Gastroesophageal sphincter (tissue), 3 donors: ENCODE measurements at regions not wholly inside any gene's neighbourhood (a gene's known extent, or its start where the extent isn't known, plus 50 kb on each side); places are given as distances from the start of the nearest gene placed in this dataset.

ENCODE experiments used
- POLR2A ChIP-seq, 2 donors: fragments of 450-650 bp; IDR thresholded peaks; one replicate each; pipeline ENCODE4 v1.6.1; 2017; ENCODE audit warnings: antibody characterized with exemption in 2 of 2, mild to moderate bottlenecking in 2 of 2, moderate library complexity in 1 of 2
- POLR2AphosphoS5 ChIP-seq: sonication (generic); formaldehyde crosslinking; IDR thresholded peaks from one replicate; pipeline ENCODE4 v1.6.1; 2017; ENCODE audit warnings: antibody characterized with exemption
- TF ChIP-seq, protein P1 (sequence below), 4 experiments: fragments of 200-600 bp in 2 of 4; fragments of 450-650 bp in 2 of 4; sonication (generic) in 1 of 4; IDR thresholded peaks; one replicate each; pipeline ENCODE4 v1.5.1; 2017 to 2019; ENCODE audit warnings: antibody characterized with exemption in 4 of 4, mild to moderate bottlenecking in 2 of 4, moderate library complexity in 2 of 4

DNA sequence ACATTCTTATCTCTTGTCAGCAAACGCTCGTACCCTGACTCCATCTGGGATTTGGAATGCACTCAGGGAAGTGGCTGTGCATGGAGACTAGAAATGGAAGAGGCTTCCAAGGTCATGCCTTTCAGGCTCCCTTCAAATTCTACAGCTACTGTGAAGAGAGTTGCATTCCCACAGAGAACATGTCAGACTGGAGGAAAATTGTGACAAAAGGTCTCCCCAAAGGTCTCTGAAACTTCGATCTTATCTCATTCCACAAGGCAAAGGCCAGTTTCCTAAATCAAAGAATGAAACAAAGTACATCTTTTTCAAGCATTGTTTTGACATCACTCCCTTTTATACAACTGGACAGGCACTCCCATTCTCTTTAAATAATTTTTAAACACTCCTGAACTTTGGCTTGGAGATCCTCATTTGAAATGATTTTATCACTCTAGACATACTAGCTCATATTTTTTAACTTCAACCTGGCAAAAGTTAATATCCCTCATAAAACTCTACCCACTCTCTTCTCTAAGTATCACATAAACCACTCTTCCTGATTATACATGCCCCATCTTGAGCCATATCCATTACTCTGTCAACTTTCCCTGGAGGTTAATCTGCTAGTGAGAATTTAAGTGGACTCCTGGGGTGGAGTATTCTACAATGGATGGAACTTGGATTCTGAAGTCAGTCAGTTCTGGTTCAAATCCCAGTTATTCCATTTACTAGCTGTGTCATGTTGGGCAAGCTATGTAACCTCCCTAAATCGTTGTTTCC lies 218.1 kb upstream of the HMGA2 start:
- TF ChIP-seq POLR2A (IDR thresholded peaks at IDR 0.05) (no peak), POLR2AphosphoS5 (no peak)
- TF ChIP-seq, protein P1, sequence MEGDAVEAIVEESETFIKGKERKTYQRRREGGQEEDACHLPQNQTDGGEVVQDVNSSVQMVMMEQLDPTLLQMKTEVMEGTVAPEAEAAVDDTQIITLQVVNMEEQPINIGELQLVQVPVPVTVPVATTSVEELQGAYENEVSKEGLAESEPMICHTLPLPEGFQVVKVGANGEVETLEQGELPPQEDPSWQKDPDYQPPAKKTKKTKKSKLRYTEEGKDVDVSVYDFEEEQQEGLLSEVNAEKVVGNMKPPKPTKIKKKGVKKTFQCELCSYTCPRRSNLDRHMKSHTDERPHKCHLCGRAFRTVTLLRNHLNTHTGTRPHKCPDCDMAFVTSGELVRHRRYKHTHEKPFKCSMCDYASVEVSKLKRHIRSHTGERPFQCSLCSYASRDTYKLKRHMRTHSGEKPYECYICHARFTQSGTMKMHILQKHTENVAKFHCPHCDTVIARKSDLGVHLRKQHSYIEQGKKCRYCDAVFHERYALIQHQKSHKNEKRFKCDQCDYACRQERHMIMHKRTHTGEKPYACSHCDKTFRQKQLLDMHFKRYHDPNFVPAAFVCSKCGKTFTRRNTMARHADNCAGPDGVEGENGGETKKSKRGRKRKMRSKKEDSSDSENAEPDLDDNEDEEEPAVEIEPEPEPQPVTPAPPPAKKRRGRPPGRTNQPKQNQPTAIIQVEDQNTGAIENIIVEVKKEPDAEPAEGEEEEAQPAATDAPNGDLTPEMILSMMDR (IDR thresholded peaks at IDR 0.05), result no peak
